ENCODE measurements at regions not wholly inside any gene's neighbourhood (a gene's known extent, or its start where the extent isn't known, plus 50 kb on each side); places are given as distances from the start of the nearest gene placed in this dataset.

DNA sequence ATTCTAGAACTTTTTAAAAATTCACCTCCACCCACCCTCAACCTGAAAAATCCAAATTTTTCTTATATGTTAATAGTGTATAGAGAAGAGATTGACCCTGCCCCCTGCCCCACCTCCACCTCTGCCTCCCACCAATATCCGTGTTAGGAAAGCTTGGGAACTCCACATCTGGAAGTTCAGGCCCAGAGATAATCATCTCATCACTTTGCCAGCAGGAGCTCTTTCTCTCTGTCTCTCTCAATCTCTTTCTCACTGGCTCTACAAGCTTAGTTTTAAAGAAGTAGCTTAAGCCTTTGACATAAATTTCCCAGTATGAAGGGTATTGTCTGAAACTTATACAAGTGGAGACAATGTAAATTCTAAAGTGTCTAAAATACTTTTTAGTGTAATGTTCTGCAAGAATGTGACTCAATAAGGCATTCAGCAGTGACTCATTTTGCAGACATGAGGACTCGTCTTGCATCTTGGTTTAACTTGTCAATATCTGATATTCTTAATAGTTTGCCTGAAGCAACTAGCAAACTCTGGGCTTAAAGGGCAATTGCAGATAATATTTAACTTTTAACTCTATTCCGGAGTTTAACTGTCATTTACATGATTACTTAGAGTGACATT lies 299.8 kb upstream of the EPHA3 start:
- TF ChIP-seq, protein P1, sequence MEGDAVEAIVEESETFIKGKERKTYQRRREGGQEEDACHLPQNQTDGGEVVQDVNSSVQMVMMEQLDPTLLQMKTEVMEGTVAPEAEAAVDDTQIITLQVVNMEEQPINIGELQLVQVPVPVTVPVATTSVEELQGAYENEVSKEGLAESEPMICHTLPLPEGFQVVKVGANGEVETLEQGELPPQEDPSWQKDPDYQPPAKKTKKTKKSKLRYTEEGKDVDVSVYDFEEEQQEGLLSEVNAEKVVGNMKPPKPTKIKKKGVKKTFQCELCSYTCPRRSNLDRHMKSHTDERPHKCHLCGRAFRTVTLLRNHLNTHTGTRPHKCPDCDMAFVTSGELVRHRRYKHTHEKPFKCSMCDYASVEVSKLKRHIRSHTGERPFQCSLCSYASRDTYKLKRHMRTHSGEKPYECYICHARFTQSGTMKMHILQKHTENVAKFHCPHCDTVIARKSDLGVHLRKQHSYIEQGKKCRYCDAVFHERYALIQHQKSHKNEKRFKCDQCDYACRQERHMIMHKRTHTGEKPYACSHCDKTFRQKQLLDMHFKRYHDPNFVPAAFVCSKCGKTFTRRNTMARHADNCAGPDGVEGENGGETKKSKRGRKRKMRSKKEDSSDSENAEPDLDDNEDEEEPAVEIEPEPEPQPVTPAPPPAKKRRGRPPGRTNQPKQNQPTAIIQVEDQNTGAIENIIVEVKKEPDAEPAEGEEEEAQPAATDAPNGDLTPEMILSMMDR (IDR thresholded peaks at IDR 0.05) = no peak
- TF ChIP-seq POLR2A (IDR thresholded peaks at IDR 0.05) (no peak), POLR2AphosphoS5 (IDR thresholded peaks at IDR 0.05) (no peak), EP300 (IDR thresholded peaks at IDR 0.05) (no peak)
